ENCODE measurements at regions not wholly inside any gene's neighbourhood (a gene's known extent, or its start where the extent isn't known, plus 50 kb on each side); places are given as distances from the start of the nearest gene placed in this dataset.

DNA sequence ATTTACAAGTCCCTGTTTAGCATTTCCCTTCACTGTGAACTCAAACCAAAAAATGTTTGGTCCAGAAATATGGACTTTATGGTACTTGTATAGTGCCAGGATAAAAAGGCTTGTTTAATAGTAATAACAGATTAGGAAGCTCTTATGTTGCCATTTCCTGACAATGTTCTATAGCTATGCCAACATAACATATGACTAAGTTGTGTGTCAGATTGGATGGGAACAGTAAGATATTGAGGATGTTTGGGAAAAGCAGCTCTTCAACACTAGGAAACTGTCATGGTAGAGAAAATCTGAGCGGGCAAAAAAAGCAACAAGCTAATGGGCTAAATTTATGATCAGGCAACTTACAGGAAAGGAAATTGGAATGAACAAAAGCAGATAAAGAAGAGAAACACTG is 287.1 kb upstream of the ADGRL4 start:
- no peak for TF ChIP-seq EZH2 (IDR thresholded peaks at IDR 0.05; ENCODE audit: insufficient read depth, poor library complexity, severe bottlenecking)
- no peak for TF ChIP-seq EZH2phosphoT487 (IDR thresholded peaks at IDR 0.05; ENCODE audit: insufficient read depth, low read depth)

Data from GM23248 (cell line).